Kidney epithelial cell (primary cell): ENCODE measurements at regions not wholly inside any gene's neighbourhood (a gene's known extent, or its start where the extent isn't known, plus 50 kb on each side); places are given as distances from the start of the nearest gene placed in this dataset.
"Not testable (repeated sequence)": the region's sequence is repeated elsewhere in the genome, so short reads cannot be mapped to it uniquely, and the experiment has no call there.

Source experiments
- DNase-seq: peaks from one replicate; pipeline ENCODE4 v3.0.0-alpha.2; 2010; ENCODE audit warnings: low read depth
- H3K27me3 ChIP-seq: 2 replicates; pipeline ENCODE4 v1.6.0; 2011; ENCODE audit warnings: low read length; ENCODE audit not compliant: control insufficient read depth, insufficient read depth
- H3K36me3 ChIP-seq: 2 replicates; pipeline ENCODE4 v1.5.1; 2011; ENCODE audit warnings: low read length; ENCODE audit not compliant: control insufficient read depth, insufficient read depth
- H3K4me3 ChIP-seq: 2 replicates; pipeline ENCODE4 v1.5.1; 2011; ENCODE audit warnings: low read depth, mild to moderate bottlenecking, control low read depth, low read length
- TF ChIP-seq, protein P1 (sequence below): IDR thresholded peaks from 2 replicates; pipeline ENCODE4 v1.5.1; 2011; ENCODE audit warnings: mild to moderate bottlenecking, moderate library complexity, low read length, control low read depth, inconsistent platforms; ENCODE audit not compliant: insufficient read depth, poor library complexity, severe bottlenecking

- not testable (repeated sequence) for DNase-seq, H3K27me3 ChIP-seq
Observed at GRCh38 chr17:27365329-27365945, 71.5 kb downstream of the WSB1 start.

DNA sequence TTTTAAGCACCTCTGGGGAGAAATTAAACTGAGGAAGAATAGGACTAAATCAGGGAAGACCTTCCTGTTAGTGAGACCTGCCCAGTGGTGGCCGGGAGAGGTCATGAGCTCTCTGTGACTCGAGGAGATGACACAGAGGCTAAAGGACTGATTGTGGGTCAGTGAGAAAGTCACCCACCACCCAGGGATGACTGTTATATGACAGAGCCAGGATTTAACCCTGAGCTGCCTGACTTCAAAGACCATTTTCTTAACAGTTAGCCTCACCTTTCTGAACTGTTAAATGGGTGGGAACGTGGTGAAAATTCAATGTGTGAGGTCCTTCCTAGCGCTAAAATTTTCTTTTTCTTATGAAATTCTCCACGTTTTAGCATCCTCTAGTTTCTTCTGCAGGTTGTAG lies 72.5 kb downstream of the WSB1 start:
- no peak overlapping the region for H3K4me3 ChIP-seq
- DNase-seq, result no peak
- no peaks in the 10 kb centered on the region for H3K27me3 ChIP-seq
- TF ChIP-seq, protein P1, sequence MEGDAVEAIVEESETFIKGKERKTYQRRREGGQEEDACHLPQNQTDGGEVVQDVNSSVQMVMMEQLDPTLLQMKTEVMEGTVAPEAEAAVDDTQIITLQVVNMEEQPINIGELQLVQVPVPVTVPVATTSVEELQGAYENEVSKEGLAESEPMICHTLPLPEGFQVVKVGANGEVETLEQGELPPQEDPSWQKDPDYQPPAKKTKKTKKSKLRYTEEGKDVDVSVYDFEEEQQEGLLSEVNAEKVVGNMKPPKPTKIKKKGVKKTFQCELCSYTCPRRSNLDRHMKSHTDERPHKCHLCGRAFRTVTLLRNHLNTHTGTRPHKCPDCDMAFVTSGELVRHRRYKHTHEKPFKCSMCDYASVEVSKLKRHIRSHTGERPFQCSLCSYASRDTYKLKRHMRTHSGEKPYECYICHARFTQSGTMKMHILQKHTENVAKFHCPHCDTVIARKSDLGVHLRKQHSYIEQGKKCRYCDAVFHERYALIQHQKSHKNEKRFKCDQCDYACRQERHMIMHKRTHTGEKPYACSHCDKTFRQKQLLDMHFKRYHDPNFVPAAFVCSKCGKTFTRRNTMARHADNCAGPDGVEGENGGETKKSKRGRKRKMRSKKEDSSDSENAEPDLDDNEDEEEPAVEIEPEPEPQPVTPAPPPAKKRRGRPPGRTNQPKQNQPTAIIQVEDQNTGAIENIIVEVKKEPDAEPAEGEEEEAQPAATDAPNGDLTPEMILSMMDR, result no peak
- H3K36me3 ChIP-seq, result no peaks in the 10 kb centered on the region

More at GRCh38 chr17:27365329-27365945, 71.5 kb downstream of the WSB1 start:
- H3K4me3 ChIP-seq, H3K36me3 ChIP-seq: not testable (repeated sequence)

- TF ChIP-seq, protein P1, result no peak
- no peak for DNase-seq
Observed at GRCh38 chr17:27367121-27367981, 73.4 kb downstream of the WSB1 start.

GRCh38 chr17:27368151-27368795 lies 74.4 kb downstream of the WSB1 start:
- DNase-seq, result no peak
- Histone ChIP-seq H3K27me3 (no peaks in the 10 kb centered on the region), H3K4me3 (no peak overlapping the region), H3K36me3 (no peaks in the 10 kb centered on the region)
- TF ChIP-seq, protein P1, result no peak

More at GRCh38 chr17:27367121-27367981, 73.4 kb downstream of the WSB1 start:
- Histone ChIP-seq H3K4me3 (no peak overlapping the region), H3K36me3 (no peaks in the 10 kb centered on the region), H3K27me3 (no peaks in the 10 kb centered on the region)

DNA sequence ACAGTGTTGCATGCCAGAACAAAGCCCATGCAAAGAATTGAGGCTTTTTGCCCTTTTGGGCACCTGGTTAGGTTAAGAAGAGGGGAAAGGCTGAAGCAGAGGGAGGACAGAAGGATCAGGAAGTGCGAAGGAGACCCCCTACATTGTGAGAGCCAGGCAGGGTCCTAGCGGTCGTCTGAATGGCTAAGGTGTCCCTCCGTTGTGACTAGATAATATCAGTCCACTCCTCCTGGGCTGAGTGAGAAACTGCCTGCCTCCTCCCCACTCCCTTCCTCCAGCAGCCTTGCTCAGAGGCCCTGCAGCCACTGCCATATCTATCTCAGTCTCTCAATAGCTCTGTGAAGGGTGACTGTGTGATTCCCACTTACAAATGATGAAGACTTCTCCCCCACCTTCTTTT lies 75.1 kb downstream of the WSB1 start:
- H3K4me3 ChIP-seq, result no peak overlapping the region
- no peak for DNase-seq

More for the DNA sequence above, 75.1 kb downstream of the WSB1 start:
- TF ChIP-seq, protein P1, result no peak
- H3K27me3 ChIP-seq, result no peaks in the 10 kb centered on the region
- no peaks in the 10 kb centered on the region for H3K36me3 ChIP-seq
